Esophagus squamous epithelium (tissue), 5 donors: ENCODE measurements at regions not wholly inside any gene's neighbourhood (a gene's known extent, or its start where the extent isn't known, plus 50 kb on each side); places are given as distances from the start of the nearest gene placed in this dataset.

Experiments used
- DNase-seq: peaks from one replicate; lab custom pipeline; 2025; lab: John Stamatoyannopoulos, UW
- H3K27ac ChIP-seq, 4 donors: fragments of 200-600 bp; sonication (generic); one replicate each; pipeline ENCODE4 v1.5.1; 2016 to 2019; ENCODE audit warnings: mild to moderate bottlenecking in 1 of 4
- H3K27me3 ChIP-seq, 4 donors: fragments of 200-600 bp; sonication (generic); 1 replicate in 3 of 4; 2 replicates in 1 of 4; pipeline versions ENCODE4 v1.5.1 to v1.6.0; 2017 to 2021; ENCODE audit warnings: antibody characterized with exemption in 1 of 4
- H3K36me3 ChIP-seq, 3 donors: fragments of 200-600 bp; sonication (generic); one replicate each; pipeline ENCODE4 v1.5.1; 2016 to 2019
- H3K4me1 ChIP-seq, 3 donors: fragments of 200-600 bp; sonication (generic); one replicate each; pipeline ENCODE4 v1.5.1; 2017 to 2019
- H3K4me3 ChIP-seq, 4 donors: fragments of 200-600 bp; sonication (generic); 1 replicate in 3 of 4; 2 replicates in 1 of 4; pipeline ENCODE4 v1.5.1; 2016 to 2019; ENCODE audit warnings: mild to moderate bottlenecking in 2 of 4, moderate library complexity in 1 of 4
- H3K9me3 ChIP-seq, 3 donors: fragments of 200-600 bp; sonication (generic); one replicate each; pipeline ENCODE4 v1.5.1; 2016 to 2019
- CTCF ChIP-seq, 6 experiments: fragments of 450-650 bp in 4 of 6; fragments of 200-600 bp in 2 of 6; sonication (generic) in 2 of 6; IDR thresholded peaks; one replicate each; pipeline ENCODE4 v1.5.1; 2016 to 2019; ENCODE audit warnings: antibody characterized with exemption in 6 of 6, mild to moderate bottlenecking in 4 of 6, moderate library complexity in 4 of 6
- POLR2A ChIP-seq, 4 donors: fragments of 450-650 bp; IDR thresholded peaks; one replicate each; pipeline ENCODE4 v1.6.1; 2017; ENCODE audit warnings: antibody characterized with exemption in 4 of 4, mild to moderate bottlenecking in 4 of 4, moderate library complexity in 3 of 4
- WGBS, 2 donors: methylation state at CpG; one replicate each; pipeline ENCODE4 v1.1.5; 2018; 5-methylcytosine and 5-hydroxymethylcytosine counted together
- intact Hi-C: fragments of 100-400 bp; cut with DNase I; formaldehyde crosslinking; loops from one replicate; pipeline ENCODE4 v1.15.0; 2022
- donor health status: DM: yes; HTN: yes; CAD: no.

DNA sequence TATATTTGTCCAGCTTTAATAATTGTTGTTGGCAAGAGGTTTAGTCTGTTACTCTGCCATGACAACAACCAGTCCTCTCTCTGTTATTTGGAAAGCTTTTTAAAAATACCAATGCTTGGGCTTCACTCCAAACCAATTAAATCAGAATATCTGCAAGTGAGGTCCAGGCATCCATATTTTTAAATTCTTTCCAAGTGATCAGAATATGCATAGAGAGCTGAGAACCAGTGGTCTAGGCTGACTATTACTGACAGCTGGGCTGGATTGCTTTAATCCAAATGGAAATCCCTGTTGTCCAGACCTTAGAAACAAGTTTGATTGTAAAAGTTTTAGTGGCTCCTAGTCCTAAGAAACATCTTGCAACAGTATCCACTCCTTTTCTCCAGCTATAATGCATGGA, 1059.7 kb upstream of the ACVR2A start:
- Histone ChIP-seq H3K4me3 (no peak overlapping the region), H3K27me3 (no peaks in the 10 kb centered on the region), H3K36me3 (no peaks in the 10 kb centered on the region), H3K4me1 (no peaks in the 10 kb centered on the region), H3K27ac (no peak overlapping the region), H3K9me3 (peaks cover 0 to 19% (median 10%) of the 10 kb centered on the region in 3 donors)
- TF ChIP-seq CTCF (IDR thresholded peaks at IDR 0.05) (no peak), POLR2A (IDR thresholded peaks at IDR 0.05) (no peak)
- intact Hi-C loops: no loop called here
- no peak for DNase-seq

DNA sequence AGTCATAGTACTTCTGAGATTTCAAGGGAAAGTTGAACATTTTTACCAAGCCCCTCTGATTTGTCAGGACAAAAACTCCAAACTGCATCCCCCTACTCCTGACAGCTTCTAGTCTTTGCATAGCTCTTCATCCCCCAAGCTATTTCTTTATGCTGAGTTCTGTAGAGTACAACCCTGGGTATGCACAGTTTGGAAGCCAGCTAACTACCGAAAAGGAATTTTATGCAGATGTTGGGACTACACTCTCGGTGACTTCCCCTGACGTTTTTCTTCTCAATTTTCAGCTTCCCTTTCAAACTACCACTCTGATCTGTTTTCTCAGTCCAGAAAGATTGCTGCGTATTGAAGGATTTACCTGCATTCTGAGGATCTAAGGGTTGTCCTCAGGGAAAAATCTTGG, 1060.2 kb upstream of the ACVR2A start:
- no peak for DNase-seq
- 69 to 79% methylated on average over 4 of the region's 4 CpGs for WGBS, 2 donors
- TF ChIP-seq CTCF (IDR thresholded peaks at IDR 0.05): no peak
- TF ChIP-seq POLR2A (IDR thresholded peaks at IDR 0.05): no peak
- Histone ChIP-seq H3K9me3 (peaks cover 0 to 16% (median 10%) of the 10 kb centered on the region in 3 donors), H3K4me3 (no peak overlapping the region), H3K27ac (no peak overlapping the region), H3K36me3 (no peaks in the 10 kb centered on the region), H3K4me1 (no peaks in the 10 kb centered on the region), H3K27me3 (no peaks in the 10 kb centered on the region)
- intact Hi-C loops: no loop called here

GRCh38 chr2:146777181-146777580, 1067.6 kb upstream of the ACVR2A start:
- no peaks in the 10 kb centered on the region for H3K4me1 ChIP-seq
- H3K27me3 ChIP-seq: no peaks in the 10 kb centered on the region
- WGBS, 2 donors: 95 to 100% methylated on average over 2 of the region's 2 CpGs
- H3K27ac ChIP-seq: no peak overlapping the region
- no peak overlapping the region for H3K4me3 ChIP-seq
- H3K36me3 ChIP-seq: no peaks in the 10 kb centered on the region
- TF ChIP-seq POLR2A (IDR thresholded peaks at IDR 0.05) (no peak), CTCF (IDR thresholded peaks at IDR 0.05) (no peak)
- no peaks in the 10 kb centered on the region for H3K9me3 ChIP-seq
- no peak for DNase-seq
- intact Hi-C loops: no loop called here

DNA sequence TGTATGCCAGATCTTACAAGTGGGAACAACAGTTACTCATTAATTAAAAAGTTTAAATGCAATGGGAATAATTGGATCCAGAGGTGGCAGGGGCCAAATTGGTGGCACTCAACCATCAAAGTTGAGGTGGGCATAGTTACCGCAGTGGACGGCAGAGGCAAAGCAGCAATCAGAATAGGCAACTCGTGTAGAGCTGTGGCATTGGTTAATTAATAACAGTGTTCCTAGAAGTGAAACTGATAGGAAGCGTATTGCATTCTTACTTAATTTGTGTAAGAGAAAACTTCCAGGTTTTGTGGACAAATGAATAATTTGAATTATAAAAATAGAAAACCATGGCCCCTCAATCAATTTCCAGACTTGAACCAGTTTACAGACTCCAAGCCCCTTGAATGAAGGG, 1068.2 kb upstream of the ACVR2A start:
- TF ChIP-seq CTCF (IDR thresholded peaks at IDR 0.05): no peak
- no peak for TF ChIP-seq POLR2A (IDR thresholded peaks at IDR 0.05)
- WGBS, 2 donors: 86 to 90% methylated on average over 4 of the region's 4 CpGs
- Histone ChIP-seq H3K27me3 (no peaks in the 10 kb centered on the region), H3K4me1 (no peaks in the 10 kb centered on the region), H3K27ac (no peak overlapping the region), H3K4me3 (no peak overlapping the region), H3K9me3 (no peaks in the 10 kb centered on the region), H3K36me3 (no peaks in the 10 kb centered on the region)
- DNase-seq: no peak
- intact Hi-C loops: no loop called here

GRCh38 chr2:146771531-146771930, 1073.3 kb upstream of the ACVR2A start:
- H3K36me3 ChIP-seq: no peaks in the 10 kb centered on the region
- no peak overlapping the region for H3K4me3 ChIP-seq
- 37 to 63% methylated on average over 2 of the region's 2 CpGs for WGBS, 2 donors
- TF ChIP-seq POLR2A (IDR thresholded peaks at IDR 0.05): no peak
- no peak for TF ChIP-seq CTCF (IDR thresholded peaks at IDR 0.05)
- no peak for DNase-seq
- no peak overlapping the region for H3K27ac ChIP-seq
- intact Hi-C loops: no loop called here
- no peaks in the 10 kb centered on the region for H3K9me3 ChIP-seq
- H3K4me1 ChIP-seq: no peaks in the 10 kb centered on the region
- no peaks in the 10 kb centered on the region for H3K27me3 ChIP-seq
